ENCODE measurements at regions not wholly inside any gene's neighbourhood (a gene's known extent, or its start where the extent isn't known, plus 50 kb on each side); places are given as distances from the start of the nearest gene placed in this dataset.
"Not testable (repeated sequence)": the region's sequence is repeated elsewhere in the genome, so short reads cannot be mapped to it uniquely, and the experiment has no call there.

GRCh38 chr2:194077366-194077765 is 1579.7 kb upstream of the SLC39A10 start:
- no peak for DNase-seq
- Histone ChIP-seq H3K27ac (no peak overlapping the region), H3K27me3 (peaks cover 0 to 3% (median 0%) of the 10 kb centered on the region in 4 donors), H3K4me1 (no peaks in the 10 kb centered on the region), H3K36me3 (no peaks in the 10 kb centered on the region), H3K4me3 (no peak overlapping the region), H3K9me3 (no peaks in the 10 kb centered on the region)
- TF ChIP-seq CTCF (IDR thresholded peaks at IDR 0.05), result no peak
- intact Hi-C loops (cut with DNase I), result no loop called here
- no peak for FAIRE-seq
- no peak for ATAC-seq

- DNase-seq (no peak), ATAC-seq (no peak), FAIRE-seq (no peak)
- H3K4me1 ChIP-seq, result no peaks in the 10 kb centered on the region
- H3K27me3 ChIP-seq, result no peaks in the 10 kb centered on the region
- H3K4me3 ChIP-seq, result no peak overlapping the region
- H3K36me3 ChIP-seq, result no peaks in the 10 kb centered on the region
- WGBS, 2 donors, result 49 to 62% methylated on average over 3 of the region's 3 CpGs
- no peak overlapping the region for H3K27ac ChIP-seq
- TF ChIP-seq CTCF (IDR thresholded peaks at IDR 0.05), result no peak
- no peaks in the 10 kb centered on the region for H3K9me3 ChIP-seq
- intact Hi-C loops (cut with DNase I), result no loop called here
These were observed 1594.6 kb upstream of the SLC39A10 start for GRCh38 chr2:194062401-194062800.

- H3K36me3 ChIP-seq, result no peaks in the 10 kb centered on the region
- no peak overlapping the region for H3K4me3 ChIP-seq
- no peaks in the 10 kb centered on the region for H3K4me1 ChIP-seq
- H3K9me3 ChIP-seq, result no peaks in the 10 kb centered on the region
- H3K27me3 ChIP-seq, result no peaks in the 10 kb centered on the region
- intact Hi-C loops (cut with DNase I), result no loop called here
- DNase-seq, result no peak
- 56 to 76% methylated on average over 3 of the region's 3 CpGs for WGBS, 2 donors
- ATAC-seq, result no peak
- no peak for TF ChIP-seq CTCF (IDR thresholded peaks at IDR 0.05)
- no peak overlapping the region for H3K27ac ChIP-seq
- no peak for FAIRE-seq
These were observed 1596.8 kb upstream of the SLC39A10 start for GRCh38 chr2:194060269-194060668.

GRCh38 chr2:194054313-194054712 is 1602.7 kb upstream of the SLC39A10 start:
- no peak for DNase-seq
- TF ChIP-seq CTCF (IDR thresholded peaks at IDR 0.05), result no peak
- no peak for FAIRE-seq
- no peaks in the 10 kb centered on the region for H3K36me3 ChIP-seq
- H3K27ac ChIP-seq, result no peak overlapping the region
- no peak overlapping the region for H3K4me3 ChIP-seq
- H3K4me1 ChIP-seq, result no peaks in the 10 kb centered on the region
- no peaks in the 10 kb centered on the region for H3K27me3 ChIP-seq
- intact Hi-C loops (cut with DNase I), result no loop called here
- no peak for ATAC-seq
- H3K9me3 ChIP-seq, result no peaks in the 10 kb centered on the region

- DNase-seq (no peak), ATAC-seq (no peak), FAIRE-seq (no peak)
- intact Hi-C loops (cut with DNase I), result no loop called here
- H3K27ac ChIP-seq, result no peak overlapping the region
- H3K27me3 ChIP-seq, result no peaks in the 10 kb centered on the region
- no peaks in the 10 kb centered on the region for H3K4me1 ChIP-seq
- no peaks in the 10 kb centered on the region for H3K36me3 ChIP-seq
- H3K9me3 ChIP-seq, result no peaks in the 10 kb centered on the region
- 52 to 64% methylated on average over 1 of the region's 1 CpG for WGBS, 2 donors
- TF ChIP-seq CTCF (IDR thresholded peaks at IDR 0.05), result no peak
- no peak overlapping the region for H3K4me3 ChIP-seq
These were observed 1612.7 kb upstream of the SLC39A10 start for GRCh38 chr2:194044321-194044720.

GRCh38 chr2:194021130-194021529 is 1635.9 kb upstream of the SLC39A10 start:
- 81 to 90% methylated on average over 5 of the region's 5 CpGs for WGBS, 2 donors
- not testable (repeated sequence) for H3K4me3 ChIP-seq

More at GRCh38 chr2:194021130-194021529, 1635.9 kb upstream of the SLC39A10 start:
- H3K9me3 ChIP-seq; H3K4me1 ChIP-seq; ATAC-seq; H3K27me3 ChIP-seq; H3K27ac ChIP-seq; DNase-seq; H3K36me3 ChIP-seq; FAIRE-seq; intact Hi-C loops (cut with DNase I): not testable (repeated sequence)
